HCT116 (cell line): ENCODE measurements at regions not wholly inside any gene's neighbourhood (a gene's known extent, or its start where the extent isn't known, plus 50 kb on each side); places are given as distances from the start of the nearest gene placed in this dataset.

ENCODE experiments used
- ATAC-seq: fragments of 200-7000 bp; cut with Tn5 transposase; 2 replicates; pipeline ENCODE4 v1.9.1; 2020; ENCODE audit warnings: mild to moderate bottlenecking, moderate library complexity
- BruUV-seq: library from RNA; stranded (reverse); fragments of 400-500 nt; replicated peaks from 2 replicates; lab custom pipeline; 2021; lab: Mats Ljungman, UMichigan
- CTCF ChIA-PET: fragments of 300-600 bp; sonication (Branson Sonifier 250); formaldehyde crosslinking; loops from one replicate; lab custom pipeline; 2021; ENCODE audit warnings: antibody characterized with exemption; lab: Charles Lee
- POLR2A ChIA-PET: fragments of 300-600, 350-600 bp; sonication (Branson Sonifier 250); formaldehyde crosslinking; loops from one replicate; lab custom pipeline; 2021; ENCODE audit warnings: antibody characterized with exemption; lab: Charles Lee
- RAD21 ChIA-PET, 2 experiments: fragments of 300-600 bp; sonication (Branson Sonifier 250); formaldehyde crosslinking; loops; one replicate each; lab custom pipeline; 2023; ENCODE audit warnings: low total read pairs in 2 of 2; ENCODE audit not compliant: uncharacterized antibody in 2 of 2, unreplicated experiment in 2 of 2, low non-redundant PET in 1 of 2; lab: Charles Lee
- DNase-seq: peaks from one replicate; pipeline ENCODE4 v3.0.0-alpha.2; 2010; ENCODE audit warnings: low read depth, low spot score
- H2AFZ ChIP-seq: fragments of 200-600 bp; shearing (Covaris generic), sonication (generic); 2 replicates; pipeline ENCODE4 v1.6.1; 2017; ENCODE audit warnings: low read depth, mixed run types, mixed read lengths, antibody characterized with exemption, low read length; ENCODE audit not compliant: poor library complexity, severe bottlenecking
- H3K27ac ChIP-seq: 2 replicates; pipeline ENCODE4 v1.5.1; 2012; ENCODE audit warnings: low read depth, low read length
- H3K27me3 ChIP-seq: fragments of 200-600 bp; sonication (generic); 2 replicates; pipeline ENCODE4 v1.6.1; 2016; ENCODE audit warnings: mixed run types, low read length, mixed read lengths; ENCODE audit not compliant: insufficient read depth
- H3K36me3 ChIP-seq, 2 experiments: fragments of 200-500 bp in 1 of 2; fragments of 200-600 bp in 1 of 2; sonication (Bioruptor generic) in 1 of 2; sonication (generic) in 1 of 2; 2 replicates each; pipeline versions ENCODE4 v1.5.1 to v1.6.1; 2014 to 2016; ENCODE audit warnings: low read length in 2 of 2, inconsistent platforms in 1 of 2, mixed read lengths in 1 of 2, mixed run types in 1 of 2; ENCODE audit not compliant: insufficient read depth in 2 of 2, control insufficient read depth in 1 of 2
- H3K4me1 ChIP-seq, 2 experiments: fragments of 200-600 bp in 1 of 2; sonication (generic) in 1 of 2; 2 replicates each; pipeline versions ENCODE4 v1.5.1 to v1.6.1; 2012 to 2017; ENCODE audit warnings: low read length in 2 of 2, inconsistent platforms in 1 of 2, mild to moderate bottlenecking in 1 of 2, mixed read lengths in 1 of 2, mixed run types in 1 of 2, moderate library complexity in 1 of 2; ENCODE audit not compliant: insufficient read depth in 2 of 2, control insufficient read depth in 1 of 2
- H3K4me2 ChIP-seq: fragments of 200-600 bp; sonication (generic); 2 replicates; pipeline ENCODE4 v1.6.1; 2017; ENCODE audit warnings: mixed run types, low read length, mixed read lengths
- H3K4me3 ChIP-seq, 2 experiments: fragments of 200-600 bp in 1 of 2; sonication (generic) in 1 of 2; replicated peaks in 1 of 2; 2 replicates each; pipeline ENCODE4 v1.5.1; 2011 to 2016; ENCODE audit warnings: low read length in 2 of 2, control low read depth in 1 of 2, low read depth in 1 of 2, mild to moderate bottlenecking in 1 of 2, mixed read lengths in 1 of 2, mixed run types in 1 of 2
- H3K79me2 ChIP-seq: fragments of 200-600 bp; sonication (generic); 2 replicates; pipeline ENCODE4 v1.6.1; 2017; ENCODE audit warnings: mild to moderate bottlenecking, mixed run types, low read length, moderate library complexity, mixed read lengths; ENCODE audit not compliant: insufficient read depth
- H3K9ac ChIP-seq: fragments of 200-600 bp; sonication (generic); 2 replicates; pipeline ENCODE4 v1.6.1; 2016; ENCODE audit warnings: low read length, mixed read lengths
- H3K9me2 ChIP-seq: fragments of 200-600 bp; sonication (generic), shearing (Covaris generic); 2 replicates; pipeline ENCODE4 v1.6.1; 2017; ENCODE audit warnings: mixed run types, mild to moderate bottlenecking, moderate library complexity; ENCODE audit not compliant: insufficient read depth
- H3K9me3 ChIP-seq, 2 experiments: fragments of 200-500 bp in 1 of 2; fragments of 200-600 bp in 1 of 2; sonication (Bioruptor generic) in 1 of 2; sonication (generic) in 1 of 2; 2 replicates each; pipeline ENCODE4 v1.6.1; 2014 to 2017; ENCODE audit warnings: low read length in 2 of 2, mixed read lengths in 2 of 2, inconsistent platforms in 1 of 2, low read depth in 1 of 2, mild to moderate bottlenecking in 1 of 2, mixed run types in 1 of 2, moderate library complexity in 1 of 2; ENCODE audit not compliant: control insufficient read depth in 1 of 2, insufficient read depth in 1 of 2
- H4K20me1 ChIP-seq: fragments of 200-600 bp; sonication (generic), shearing (Covaris generic); 2 replicates; pipeline ENCODE4 v1.6.1; 2017; ENCODE audit warnings: mixed run types, mild to moderate bottlenecking, moderate library complexity; ENCODE audit not compliant: insufficient read depth
- CTCF ChIP-seq, 3 experiments: fragments of 200-600 bp in 1 of 3; sonication (generic) in 1 of 3; IDR thresholded peaks in 2 of 3; conservative IDR thresholded peaks in 1 of 3; 2 replicates each; pipeline ENCODE4 v1.5.1; 2012 to 2017; ENCODE audit warnings: low read depth in 2 of 3, low read length in 2 of 3, antibody characterized with exemption in 1 of 3, borderline replicate concordance in 1 of 3, control low read depth in 1 of 3, mild to moderate bottlenecking in 1 of 3, mixed read lengths in 1 of 3, mixed run types in 1 of 3, moderate library complexity in 1 of 3; ENCODE audit not compliant: insufficient read depth in 1 of 3
- EGR1 ChIP-seq: IDR thresholded peaks from 2 replicates; pipeline ENCODE4 v1.6.1; 2012; ENCODE audit warnings: low read depth
- EZH2phosphoT487 ChIP-seq: fragments of 200-600 bp; IDR thresholded peaks from 2 replicates; pipeline ENCODE4 v1.6.1; 2018; ENCODE audit warnings: antibody characterized with exemption, borderline replicate concordance
- RAD21 ChIP-seq: IDR thresholded peaks from 2 replicates; pipeline ENCODE4 v1.6.1; 2012; ENCODE audit warnings: low read depth, mild to moderate bottlenecking
- SP1 ChIP-seq: IDR thresholded peaks from 2 replicates; pipeline ENCODE4 v1.6.1; 2012; ENCODE audit warnings: low read depth
- SRF ChIP-seq: IDR thresholded peaks from 2 replicates; pipeline ENCODE4 v1.6.1; 2012; ENCODE audit warnings: low read depth
- YY1 ChIP-seq: IDR thresholded peaks from 2 replicates; pipeline ENCODE4 v1.6.1; 2011; ENCODE audit warnings: low read length, low read depth, moderate library complexity, mild to moderate bottlenecking; ENCODE audit not compliant: insufficient replicate concordance; ENCODE audit errors: extremely low read depth
- intact Hi-C: fragments of 100-400 bp; cut with micrococcal nuclease; formaldehyde crosslinking; loops from 2 replicates; pipeline ENCODE4 v1.10.0; 2022
- TF ChIP-seq, protein P1 (sequence below): IDR thresholded peaks from 2 replicates; pipeline ENCODE4 v1.6.1; 2012

GRCh38 chr9:121572581-121572980 lies 72.9 kb upstream of the GGTA1 start (continued):
- TF ChIP-seq EZH2phosphoT487 (no peak), EGR1 (no peak), SP1 (no peak), YY1 (no peak)
- TF ChIP-seq, protein P1, sequence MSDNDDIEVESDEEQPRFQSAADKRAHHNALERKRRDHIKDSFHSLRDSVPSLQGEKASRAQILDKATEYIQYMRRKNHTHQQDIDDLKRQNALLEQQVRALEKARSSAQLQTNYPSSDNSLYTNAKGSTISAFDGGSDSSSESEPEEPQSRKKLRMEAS: no peak

DNA sequence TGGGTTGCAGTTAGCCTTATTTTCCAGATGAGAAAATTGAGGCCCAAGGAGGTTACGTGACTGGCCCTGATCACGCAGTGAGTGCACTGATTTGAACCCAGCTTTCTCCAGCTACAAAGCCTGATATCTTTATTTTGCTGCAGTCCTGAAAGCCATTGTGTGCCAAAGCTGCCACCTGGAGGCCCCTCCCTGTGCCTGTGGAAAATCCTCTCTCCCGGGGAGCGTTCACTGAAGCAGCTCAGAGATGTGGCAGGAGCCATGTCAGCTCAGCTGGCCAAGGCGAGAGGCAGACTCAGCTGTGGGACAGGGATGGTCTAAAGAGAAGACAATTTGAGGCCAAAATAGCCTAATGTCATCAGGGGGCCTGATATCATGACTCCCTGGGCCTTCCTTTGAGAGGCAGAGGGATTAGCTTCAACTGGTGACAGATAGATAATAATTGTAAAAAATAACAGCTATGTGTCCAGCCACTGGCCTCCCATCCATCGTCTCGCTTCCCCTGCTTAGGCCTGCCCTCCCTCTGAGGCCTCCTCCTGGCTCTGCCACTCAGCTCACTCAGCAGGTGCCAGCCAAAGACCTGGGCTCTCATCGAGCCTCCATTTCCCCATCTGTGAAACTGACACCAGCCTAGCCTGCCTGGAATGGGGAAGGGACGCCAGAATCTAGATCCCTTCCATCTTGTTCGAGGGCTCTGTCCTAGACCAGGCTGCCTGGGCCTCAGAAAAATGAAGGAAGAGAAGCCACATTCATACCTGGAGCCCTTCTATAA lies 74.3 kb upstream of the GGTA1 start:
- DNase-seq: no peak
- no peaks in the 10 kb centered on the region for H3K9me3 ChIP-seq
- no peak overlapping the region for H3K4me3 ChIP-seq
- H4K20me1 ChIP-seq: no peaks in the 10 kb centered on the region
- no peak overlapping the region for H3K4me2 ChIP-seq
- TF ChIP-seq RAD21: peak; percentile 66
- peak in 1 of 3 experiments; percentile 55; a peak in 1 of 6 replicates for TF ChIP-seq CTCF (IDR thresholded peaks at IDR 0.05 in 2 of 3, conservative IDR thresholded peaks at IDR 0.05 in 1 of 3; ENCODE audit: borderline replicate concordance in 1 of 3, insufficient read depth in 1 of 3, low read depth in 2 of 3, low read length in 2 of 3)
- no peak for TF ChIP-seq SRF
- TF ChIP-seq, all 23 proteins: peak for 2
- no peak overlapping the region for H3K27ac ChIP-seq
- no peaks in the 10 kb centered on the region for H3K27me3 ChIP-seq
- BruUV-seq: no TSS peak
- no peak overlapping the region for H2AFZ ChIP-seq
- intact Hi-C loops: no loop called here
- H3K79me2 ChIP-seq: no peaks in the 10 kb centered on the region
- ATAC-seq: peak; percentile 25; the same call in 1 of the 2 replicates
- H3K4me1 ChIP-seq: peaks cover 0 to 5% of the 10 kb centered on the region in 2 experiments; a peak in 1 of 4 replicates
- POLR2A ChIA-PET: interaction anchor here (0.7 to 0.9 kb wide), 2 partner anchors 25 to 27 kb away, joined by 3 to 4 read pairs; no protein-coding TSS in a partner anchor
- no peak overlapping the region for H3K9ac ChIP-seq
- CTCF ChIA-PET: interaction anchor here (0.8 to 2.2 kb wide), 5 partner anchors 18 to 28 kb away, joined by 3 to 15 read pairs (median 6); no protein-coding TSS in a partner anchor
- H3K9me2 ChIP-seq: no peaks in the 10 kb centered on the region
- H3K36me3 ChIP-seq: no peaks in the 10 kb centered on the region
- RAD21 ChIA-PET: interaction anchor here in 1 of 2 experiments (1.3 kb wide), 1 partner anchor 28 kb away, joined by 5 read pairs; no protein-coding TSS in a partner anchor
